Head of caudate nucleus (tissue), 42 donors: ENCODE measurements at regions not wholly inside any gene's neighbourhood (a gene's known extent, or its start where the extent isn't known, plus 50 kb on each side); places are given as distances from the start of the nearest gene placed in this dataset.

Experiments
- DNase-seq, 42 donors: peaks; one replicate each; pipeline versions ENCODE4 v3.0.0 to v3.0.0-alpha.2; 2020 to 2021; ENCODE audit warnings: mixed read lengths in 7 of 42
- intact Hi-C: fragments of 100-400 bp; cut with DNase I; formaldehyde crosslinking; loops from one replicate; pipeline ENCODE4 v1.15.0; 2022

DNA sequence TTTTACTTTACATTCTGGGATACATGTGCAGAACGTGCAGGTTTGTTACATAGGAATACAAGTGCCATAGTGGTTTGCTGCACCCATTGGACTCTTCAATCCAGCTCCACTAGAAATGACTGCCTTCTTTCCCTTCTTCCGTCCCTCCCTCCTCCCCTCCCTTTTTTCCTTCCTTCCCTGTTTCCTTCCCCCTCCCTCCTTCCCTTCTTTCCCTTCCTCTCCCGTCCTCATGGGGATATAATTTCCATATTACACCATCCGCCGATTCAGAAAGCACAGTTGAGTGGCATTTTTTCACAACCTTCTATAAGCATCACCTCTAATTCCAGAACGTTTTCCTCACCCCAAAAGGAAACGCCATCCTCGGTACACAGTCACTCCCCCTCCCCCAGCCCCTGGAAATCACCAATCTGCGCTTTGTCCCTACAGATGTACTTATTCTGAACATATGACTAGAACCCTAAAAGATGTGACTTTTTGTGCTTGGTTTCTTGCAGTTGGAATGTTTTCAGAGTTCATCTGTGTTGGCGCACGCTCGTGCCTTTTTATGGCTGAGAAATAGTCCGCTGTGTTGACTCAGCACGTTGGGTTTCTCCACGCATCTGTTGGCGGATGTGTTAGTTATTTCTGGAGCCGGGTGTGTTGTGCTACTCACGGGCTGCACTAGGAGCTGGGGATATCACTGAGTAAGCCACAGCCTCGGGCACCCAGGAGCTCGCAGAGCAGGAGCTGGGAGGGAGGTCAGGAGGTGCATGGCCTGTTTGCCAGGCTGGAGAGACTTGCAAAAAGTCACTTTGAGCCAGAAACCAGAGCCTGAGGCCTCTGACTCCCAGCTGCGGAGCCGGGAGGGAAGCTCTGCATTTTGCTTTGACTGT lies 336.4 kb downstream of the SEC14L1 start:
- intact Hi-C loops = no loop called here
- peak in 1 of 42 donors; percentile 20 for DNase-seq

DNA sequence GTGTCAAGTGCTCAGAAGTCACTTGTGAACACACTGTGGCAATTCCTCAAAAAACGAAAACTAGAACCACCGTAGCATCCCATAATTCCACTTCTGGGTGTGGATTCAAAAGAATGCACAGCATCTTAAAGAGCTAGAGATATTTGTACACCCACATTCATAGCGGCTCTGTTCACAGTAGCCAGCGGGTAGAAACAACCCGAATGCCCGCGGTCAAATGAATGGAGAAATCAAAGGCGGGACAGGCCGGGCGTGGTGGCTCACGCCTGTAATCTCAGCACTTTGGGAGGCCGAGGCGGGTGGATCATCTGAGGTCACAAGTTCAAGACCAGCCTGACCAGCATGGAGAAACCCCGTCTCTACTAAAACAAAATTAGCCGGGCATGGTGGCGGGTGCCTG lies 337.5 kb downstream of the SEC14L1 start:
- intact Hi-C loops = no loop called here
- DNase-seq = no peak

DNA sequence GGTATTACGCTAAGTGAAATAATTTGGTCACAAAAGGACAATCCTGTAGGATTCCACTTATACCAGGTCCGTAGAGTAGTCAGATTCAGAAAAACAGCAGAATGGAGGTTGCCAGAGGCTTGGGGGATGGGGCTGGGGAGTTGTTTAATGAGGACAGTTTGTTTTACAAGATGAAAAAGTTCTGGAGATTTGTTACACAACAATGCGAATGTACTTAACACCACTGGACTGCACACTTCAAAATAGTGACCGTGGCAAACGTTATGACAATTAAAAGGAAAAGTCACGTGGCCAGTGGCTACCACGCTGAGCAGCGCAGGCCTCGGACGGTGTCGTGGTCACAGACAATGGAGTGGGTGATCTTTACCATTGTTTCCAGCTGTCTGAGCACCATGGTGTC lies 338.1 kb downstream of the SEC14L1 start:
- intact Hi-C loops = no loop called here
- DNase-seq = no peak

DNA sequence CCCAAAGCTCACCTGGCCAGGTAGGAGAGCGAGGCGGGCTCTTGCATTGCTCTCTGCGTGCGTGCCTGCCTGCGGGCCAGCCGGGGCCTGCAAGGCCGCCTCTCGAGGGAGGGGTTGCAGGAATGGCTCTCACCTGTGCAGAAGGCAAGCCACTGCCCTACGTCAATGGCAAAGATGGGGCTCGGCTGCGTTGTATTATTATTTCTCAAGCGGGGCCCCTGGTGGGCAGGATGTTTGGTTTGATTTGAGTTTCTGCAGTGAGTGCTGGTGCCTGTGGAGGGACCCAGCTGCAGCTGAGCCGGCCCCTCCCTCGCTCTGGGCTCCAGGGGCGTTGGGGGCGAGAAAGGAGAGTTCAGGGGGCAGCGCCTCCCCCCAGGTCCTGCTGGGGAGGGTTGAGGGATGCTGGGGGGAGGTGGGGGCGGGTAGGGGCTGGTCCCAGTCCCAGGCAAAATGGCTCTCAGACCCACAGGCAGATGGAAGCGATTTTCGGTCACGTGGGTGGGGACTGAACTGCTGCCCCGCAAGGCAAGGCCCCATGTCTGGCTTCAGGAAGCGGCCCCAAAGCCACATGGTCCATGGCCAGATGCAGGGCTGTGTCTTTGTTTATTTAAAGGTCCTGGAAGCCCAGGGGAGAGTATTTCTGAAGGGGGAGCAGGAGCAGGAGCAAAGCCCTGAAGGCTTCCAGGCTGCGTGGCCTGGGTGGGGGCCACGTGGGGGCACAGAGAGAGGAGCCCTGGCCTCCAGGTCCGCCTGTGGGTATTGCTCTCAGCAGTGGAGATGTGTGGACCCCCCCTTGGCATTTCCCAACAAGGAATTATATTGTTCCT lies 338.8 kb downstream of the SEC14L1 start:
- intact Hi-C loops = no loop called here
- no peak for DNase-seq

DNA sequence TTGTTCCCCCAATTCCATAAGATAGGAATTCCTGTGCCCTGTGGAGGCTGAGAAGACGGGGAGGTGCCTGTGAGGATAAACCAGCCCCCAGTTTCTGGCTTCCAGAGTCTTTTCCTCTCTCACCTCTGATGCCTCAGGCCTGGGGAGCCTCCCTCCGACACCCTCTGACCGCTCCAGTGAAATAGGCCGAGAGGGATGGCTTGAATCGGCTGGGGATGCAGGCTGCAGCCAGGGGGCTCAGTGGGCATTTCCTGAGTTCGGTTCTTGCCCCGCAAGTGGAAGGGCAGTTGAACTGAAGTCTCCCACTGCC lies 339.4 kb downstream of the SEC14L1 start:
- intact Hi-C loops = no loop called here
- DNase-seq = no peak

DNA sequence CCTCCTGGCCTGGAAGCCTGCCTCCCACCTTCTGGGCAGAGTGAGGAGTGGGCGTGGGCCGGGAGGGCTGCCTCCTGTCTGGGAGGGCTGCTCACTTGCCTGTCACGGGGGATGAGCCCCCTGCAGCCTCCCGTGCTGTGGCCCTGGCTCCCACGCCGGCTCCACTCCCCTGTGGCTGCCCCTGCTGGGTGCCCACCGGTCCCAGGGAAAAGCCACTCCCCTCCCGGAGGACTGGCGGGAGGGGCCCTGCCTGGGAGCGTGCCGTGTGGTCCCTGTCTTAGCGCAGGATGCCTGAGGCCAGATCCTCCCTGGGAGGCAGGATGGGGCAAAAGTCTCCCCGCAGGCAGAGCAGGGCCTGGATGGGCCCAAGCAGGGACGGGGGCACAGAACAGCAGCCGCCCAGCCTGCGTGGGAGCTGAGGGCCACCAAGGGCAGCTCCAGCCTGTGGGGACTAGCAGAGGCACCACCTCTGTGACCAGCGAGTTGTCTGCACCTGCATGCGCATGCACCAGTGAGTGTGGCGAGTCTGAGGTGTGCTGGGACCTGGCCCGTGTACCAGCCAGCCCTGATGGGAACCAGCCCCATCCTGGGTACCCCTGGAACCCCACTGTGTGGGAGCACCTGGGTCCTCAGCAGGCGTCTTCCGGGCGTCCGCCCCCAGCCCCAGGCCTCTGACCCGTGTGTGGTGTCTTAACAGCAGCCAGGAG lies 339.9 kb downstream of the SEC14L1 start:
- intact Hi-C loops = no loop called here
- DNase-seq = no peak

DNA sequence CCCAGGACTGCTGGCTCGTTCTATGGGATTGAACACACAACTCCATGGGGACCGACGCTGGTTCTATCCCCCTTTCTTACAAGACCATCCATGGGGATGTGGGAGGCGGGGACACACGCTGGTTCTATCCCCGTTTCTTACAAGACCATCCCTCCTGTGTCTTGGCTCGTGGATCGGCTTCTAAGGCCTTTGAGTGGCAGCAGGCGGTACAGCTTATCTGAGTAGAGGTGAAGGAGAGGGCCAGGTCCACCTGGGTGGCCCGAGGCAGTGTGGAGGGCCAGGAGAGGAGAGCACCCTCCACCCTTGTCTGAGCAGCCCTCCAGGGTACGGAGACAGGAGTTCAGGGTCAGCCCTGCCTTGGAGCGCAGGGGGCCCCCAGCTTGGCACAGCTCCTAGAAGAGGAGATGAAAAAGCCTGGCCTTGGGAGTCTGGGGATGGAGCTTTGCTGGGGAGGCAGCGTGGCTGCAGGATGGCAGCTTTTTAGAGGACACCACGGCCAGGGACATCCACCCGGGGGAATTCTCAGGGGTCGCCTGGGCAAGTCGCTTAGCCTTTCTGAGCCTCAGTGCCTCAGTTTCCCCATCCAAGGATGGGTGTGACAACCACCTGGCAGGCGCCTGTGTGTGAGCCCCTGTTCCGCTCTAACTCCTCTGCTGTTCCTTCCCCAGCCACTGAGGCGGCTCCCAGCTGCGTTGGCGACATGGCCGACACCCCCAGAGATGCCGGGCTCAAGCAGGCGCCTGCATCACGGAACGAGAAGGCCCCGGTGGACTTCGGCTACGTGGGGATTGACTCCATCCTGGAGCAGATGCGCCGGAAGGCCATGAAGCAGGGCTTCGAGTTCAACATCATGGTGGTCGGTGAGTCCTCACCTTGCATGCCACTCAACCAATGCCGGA lies 341.0 kb downstream of the SEC14L1 start:
- DNase-seq = no peak
- intact Hi-C loops = no loop called here

DNA sequence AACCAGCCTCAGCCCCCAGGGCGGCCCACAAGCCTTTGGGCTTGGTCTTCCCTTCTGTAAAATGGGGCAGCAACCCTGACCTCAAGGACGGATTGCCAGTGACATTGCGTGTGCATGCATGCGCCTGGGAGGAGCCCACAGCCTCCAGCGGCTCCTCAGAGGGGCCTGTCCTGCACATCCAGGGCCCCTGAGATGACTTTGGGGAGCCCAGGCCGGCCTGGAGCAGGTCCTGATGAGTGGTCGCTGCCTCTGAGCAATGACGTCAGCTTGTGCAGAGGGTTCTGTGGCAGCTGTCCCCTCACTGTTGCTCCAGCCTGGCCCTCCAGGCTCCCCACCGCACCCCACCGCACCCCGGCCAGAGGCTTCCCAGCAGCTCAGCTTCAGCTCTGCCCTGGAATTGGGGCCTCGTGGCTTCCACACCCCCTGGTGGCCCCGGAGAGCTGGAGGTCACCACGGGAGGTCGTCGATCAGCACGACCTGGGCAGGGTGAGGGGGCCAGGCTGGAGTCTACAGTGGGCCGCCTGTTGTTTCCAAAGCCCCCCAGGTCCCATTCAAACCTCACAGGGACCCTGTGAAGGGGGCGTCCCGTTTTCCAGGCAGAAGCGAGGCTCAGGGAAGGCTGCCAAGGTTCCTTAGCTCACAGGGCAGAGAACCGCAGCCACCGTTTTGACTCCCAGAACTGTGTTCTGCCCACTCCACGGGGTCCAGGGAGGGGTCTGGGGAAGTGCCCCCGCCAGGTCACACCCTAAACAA lies 341.8 kb downstream of the SEC14L1 start:
- DNase-seq = no peak

DNA sequence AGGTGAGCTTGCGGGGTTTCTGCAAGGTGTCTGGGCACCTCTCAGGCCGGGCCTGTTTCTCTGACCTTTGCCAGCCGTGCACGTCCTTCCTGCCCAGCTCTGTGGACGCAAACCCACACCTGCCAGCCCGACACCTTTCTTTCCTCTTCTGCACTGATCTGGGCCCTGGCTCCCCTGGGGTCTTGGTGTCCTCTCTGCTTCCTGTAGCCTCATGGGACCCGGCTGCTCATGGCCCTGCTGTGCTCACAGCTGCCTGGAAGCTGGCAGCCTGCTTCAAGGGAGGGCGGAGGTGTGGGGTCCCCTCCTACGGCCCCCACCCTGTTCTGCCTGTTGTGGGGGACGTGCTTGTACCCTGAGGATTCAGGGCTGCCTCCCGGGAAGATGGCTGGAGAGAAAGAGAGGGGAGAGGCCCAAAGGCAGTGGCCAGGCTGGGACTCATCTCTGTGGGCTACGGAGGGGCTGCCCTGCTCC lies 342.4 kb downstream of the SEC14L1 start:
- intact Hi-C loops = no loop called here
- no peak for DNase-seq

More for the DNA sequence above, 341.8 kb downstream of the SEC14L1 start:
- intact Hi-C loops = no loop called here

DNA sequence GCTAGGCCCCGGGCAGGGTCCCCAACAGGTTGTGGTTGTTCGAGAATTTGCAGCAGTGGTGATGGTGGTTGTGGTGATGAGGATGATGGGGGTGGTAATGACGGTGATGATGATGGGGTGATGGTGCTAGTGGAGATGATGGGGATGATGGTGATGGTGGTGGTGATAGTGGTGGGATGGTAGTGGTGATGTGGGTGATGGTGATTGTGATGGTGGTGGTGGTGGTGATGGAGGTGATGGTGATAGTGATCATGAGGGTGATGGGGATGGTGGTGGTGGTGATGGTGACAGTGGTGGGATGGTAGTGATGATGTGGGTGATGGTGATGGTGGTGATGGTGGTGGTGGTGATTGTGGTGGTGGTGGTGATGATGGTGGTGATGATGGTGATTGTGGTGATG lies 343.3 kb downstream of the SEC14L1 start:
- intact Hi-C loops = no loop called here
- DNase-seq = no peak

DNA sequence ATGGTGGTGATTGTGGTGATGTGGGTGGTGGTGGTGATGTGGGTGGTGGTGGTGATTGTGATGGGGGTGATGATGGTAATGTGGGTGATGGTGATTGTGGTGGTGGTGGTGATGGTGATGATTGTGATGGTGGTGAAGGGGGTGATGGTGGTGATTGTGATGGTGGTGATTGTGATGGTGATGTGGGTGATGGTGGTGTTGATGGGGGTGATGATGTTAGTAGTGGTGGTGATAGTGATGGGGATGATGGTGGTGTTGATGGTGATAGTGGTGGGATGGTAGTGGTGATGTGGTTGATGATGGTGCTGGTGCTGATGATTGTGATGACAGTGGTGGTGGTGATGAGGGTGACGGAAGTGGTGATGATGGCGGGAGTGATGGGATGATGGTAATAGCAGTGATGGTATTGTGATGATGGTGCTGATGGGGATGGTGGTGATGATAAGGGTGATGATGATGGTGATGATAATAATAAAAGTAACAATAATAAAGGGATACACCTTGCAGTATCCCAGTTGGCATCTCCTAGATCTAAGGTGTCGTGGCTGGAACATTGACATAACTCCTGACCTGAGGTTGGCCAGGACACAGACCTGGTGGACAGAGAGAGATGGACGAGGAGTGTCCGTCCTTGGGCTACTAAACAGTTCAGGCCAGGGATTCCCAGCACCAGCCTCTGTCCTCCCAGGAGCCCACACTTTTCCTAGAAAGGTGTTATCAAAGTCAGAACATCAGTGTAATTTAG lies 344.5 kb downstream of the SEC14L1 start:
- intact Hi-C loops = no loop called here
- DNase-seq = no peak

DNA sequence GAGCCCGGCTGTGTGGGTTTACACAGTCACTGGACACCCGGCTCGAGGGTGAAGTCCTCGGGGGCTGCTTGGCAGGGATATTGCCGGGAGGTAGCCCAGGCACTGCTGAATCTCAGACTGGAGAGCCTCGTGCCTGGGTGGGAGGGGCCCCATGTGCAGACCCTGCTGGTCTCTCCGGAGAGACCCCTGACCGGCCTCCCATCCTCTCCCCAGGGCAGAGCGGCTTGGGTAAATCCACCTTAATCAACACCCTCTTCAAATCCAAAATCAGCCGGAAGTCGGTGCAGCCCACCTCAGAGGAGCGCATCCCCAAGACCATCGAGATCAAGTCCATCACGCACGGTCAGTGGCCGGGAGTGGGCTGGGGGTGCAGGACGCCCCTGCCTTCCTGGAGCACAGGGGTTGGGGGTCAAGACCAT lies 346.5 kb downstream of the SEC14L1 start:
- no peak for DNase-seq
- intact Hi-C loops = no loop called here

DNA sequence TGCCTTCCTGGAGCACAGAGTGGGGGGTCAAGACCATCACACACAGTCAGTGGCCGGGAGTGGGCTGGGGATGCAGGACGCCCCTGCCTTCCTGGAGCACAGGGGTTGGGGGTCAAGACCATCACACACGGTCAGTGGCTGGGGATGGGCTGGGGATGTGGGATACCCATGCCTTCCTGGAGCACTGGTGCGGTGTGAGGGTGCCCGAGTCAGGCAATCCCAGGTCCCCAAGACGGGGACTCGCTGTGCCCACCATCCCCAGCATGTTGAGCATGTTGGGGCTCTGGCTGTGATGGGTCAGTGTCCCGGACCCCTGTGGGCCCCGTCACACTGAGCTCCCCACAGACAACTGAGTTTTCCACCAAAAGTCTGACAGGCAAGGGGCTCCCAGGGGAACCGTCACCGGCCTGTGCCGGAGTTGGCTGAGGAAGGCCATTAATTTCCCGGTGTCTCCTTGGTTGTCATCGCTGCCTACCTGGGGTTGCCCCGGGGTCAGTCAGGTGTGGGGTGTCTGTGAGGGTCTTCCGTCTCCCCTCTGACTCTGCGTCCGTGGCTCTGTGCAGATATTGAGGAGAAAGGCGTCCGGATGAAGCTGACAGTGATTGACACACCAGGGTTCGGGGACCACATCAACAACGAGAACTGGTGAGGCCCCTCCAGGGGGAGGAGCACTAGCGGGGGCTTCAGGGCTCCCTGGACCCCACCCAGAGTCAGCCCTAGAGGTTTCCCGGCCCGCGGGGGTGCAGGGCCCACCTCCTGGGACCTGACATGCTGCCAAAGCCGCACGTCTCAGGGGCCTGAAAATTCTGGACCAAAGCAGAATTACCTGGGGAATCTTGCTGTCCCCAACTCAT lies 347.1 kb downstream of the SEC14L1 start:
- intact Hi-C loops = no loop called here
- no peak for DNase-seq

DNA sequence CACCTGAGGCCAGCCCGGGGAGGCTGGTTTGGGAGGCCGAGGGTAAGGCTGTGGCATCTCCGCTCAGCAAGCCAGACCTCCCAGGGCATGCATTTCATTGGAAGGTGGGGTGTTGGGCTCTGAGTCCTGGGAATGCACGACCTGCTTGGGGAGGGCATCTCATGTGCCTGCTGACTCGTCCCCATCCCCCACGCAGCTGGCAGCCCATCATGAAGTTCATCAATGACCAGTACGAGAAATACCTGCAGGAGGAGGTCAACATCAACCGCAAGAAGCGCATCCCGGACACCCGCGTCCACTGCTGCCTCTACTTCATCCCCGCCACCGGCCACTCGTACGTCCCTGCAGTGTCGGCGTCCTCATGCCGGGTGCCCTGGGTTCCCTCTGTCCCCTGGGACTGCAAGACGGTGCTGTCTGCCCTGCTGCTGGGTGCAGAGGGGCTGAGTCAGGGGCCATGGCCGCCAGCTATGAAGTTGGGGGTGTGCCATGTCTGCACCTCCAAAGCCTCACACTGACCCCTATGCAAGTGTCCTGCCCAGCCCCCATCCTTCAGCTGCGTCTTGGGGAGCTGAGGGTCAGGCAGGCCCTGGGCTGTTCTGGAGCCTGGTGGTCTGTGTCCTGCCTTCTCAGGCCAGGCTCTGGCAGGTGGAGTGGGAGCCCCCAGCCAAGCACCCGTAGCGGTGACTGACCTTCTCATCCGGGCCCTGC lies 347.9 kb downstream of the SEC14L1 start:
- no peak for DNase-seq

DNA sequence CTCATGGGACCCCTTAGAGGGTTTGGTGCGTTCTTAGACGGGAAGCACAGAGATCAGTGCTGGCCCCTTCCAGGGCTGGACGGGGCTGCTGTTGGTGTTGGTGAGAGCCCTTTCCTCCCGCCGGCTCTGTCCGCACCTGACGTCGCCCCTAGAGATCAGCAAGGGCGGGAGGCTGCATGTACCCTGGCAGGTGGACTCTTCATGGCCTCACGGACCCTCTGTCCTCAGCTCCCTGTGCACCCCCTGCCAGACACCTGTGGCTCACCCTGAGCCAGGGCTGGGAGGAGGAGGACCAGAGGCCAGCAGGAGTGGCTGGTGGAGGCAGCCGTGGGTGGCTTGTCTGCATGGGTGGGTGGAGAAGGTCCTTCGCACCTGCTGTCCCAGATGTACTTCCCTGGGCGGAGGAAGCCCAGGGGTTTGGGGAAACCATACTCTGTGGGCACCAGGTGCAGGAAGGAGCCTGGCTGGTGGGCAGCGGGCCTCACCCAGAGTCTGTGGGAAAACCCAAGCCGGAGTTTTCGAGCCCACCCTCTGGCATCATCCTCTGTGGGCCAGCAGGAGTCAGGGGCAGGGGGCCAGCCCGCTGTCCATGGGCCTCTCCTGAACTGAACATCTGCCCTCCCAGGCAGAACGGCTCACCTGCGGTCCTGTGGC lies 348.6 kb downstream of the SEC14L1 start:
- intact Hi-C loops = no loop called here
- no peak for DNase-seq

More for the DNA sequence above, 347.9 kb downstream of the SEC14L1 start:
- intact Hi-C loops = no loop called here
